Lower leg skin (tissue), 4 donors: ENCODE measurements at regions not wholly inside any gene's neighbourhood (a gene's known extent, or its start where the extent isn't known, plus 50 kb on each side); places are given as distances from the start of the nearest gene placed in this dataset.

Experiments used
- DNase-seq, 2 donors: peaks; one replicate each; pipeline ENCODE4 v3.0.0-alpha.2; 2019; ENCODE audit warnings: low spot score in 2 of 2
- H3K4me3 ChIP-seq: fragments of 200-600 bp; sonication (generic); 2 replicates; pipeline ENCODE4 v1.5.1; 2017; ENCODE audit warnings: mild to moderate bottlenecking, low read depth; ENCODE audit not compliant: poor library complexity, severe bottlenecking
- POLR2A ChIP-seq, 2 donors: fragments of 450-650 bp; IDR thresholded peaks; one replicate each; pipeline ENCODE4 v1.6.1; 2016 to 2017; ENCODE audit warnings: antibody characterized with exemption in 2 of 2, mild to moderate bottlenecking in 1 of 2, moderate library complexity in 1 of 2
- WGBS, 2 donors: methylation state at CpG; one replicate each; pipeline ENCODE4 v1.1.5; 2018; 5-methylcytosine and 5-hydroxymethylcytosine counted together
- intact Hi-C: fragments of 100-400 bp; cut with DNase I; formaldehyde crosslinking; loops from one replicate; pipeline ENCODE4 v1.15.0; 2023; ENCODE audit warnings: low total_unique reads
- TF ChIP-seq, protein P1 (sequence below), 3 donors: fragments of 450-650 bp; IDR thresholded peaks; one replicate each; pipeline ENCODE4 v1.5.1; 2016; ENCODE audit warnings: antibody characterized with exemption in 3 of 3, mild to moderate bottlenecking in 3 of 3, moderate library complexity in 2 of 3

DNA sequence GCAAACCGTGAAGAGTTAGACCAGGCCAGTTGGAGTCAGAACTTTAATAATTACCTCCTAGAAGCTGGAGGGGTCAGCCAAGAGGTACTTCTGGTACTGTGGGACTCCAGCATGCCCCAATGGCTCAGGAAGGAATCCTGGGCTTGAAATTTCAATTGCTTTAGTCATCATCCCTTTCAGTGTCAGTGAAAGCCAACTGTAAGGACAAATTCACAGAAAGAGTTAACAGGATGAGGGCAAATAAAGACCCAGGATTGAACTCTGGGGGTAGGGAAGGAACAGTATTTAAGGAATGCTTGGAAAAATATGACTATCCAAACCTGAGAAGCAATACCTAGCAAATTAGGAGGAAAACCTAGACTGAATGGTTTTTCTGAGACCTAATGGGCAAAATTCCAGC, 735.1 kb upstream of the MARCKS start:
- no peak for DNase-seq
- 72 to 75% methylated on average over 1 of the region's 1 CpG for WGBS, 2 donors
- intact Hi-C loops, result no loop called here
- TF ChIP-seq, protein P1, sequence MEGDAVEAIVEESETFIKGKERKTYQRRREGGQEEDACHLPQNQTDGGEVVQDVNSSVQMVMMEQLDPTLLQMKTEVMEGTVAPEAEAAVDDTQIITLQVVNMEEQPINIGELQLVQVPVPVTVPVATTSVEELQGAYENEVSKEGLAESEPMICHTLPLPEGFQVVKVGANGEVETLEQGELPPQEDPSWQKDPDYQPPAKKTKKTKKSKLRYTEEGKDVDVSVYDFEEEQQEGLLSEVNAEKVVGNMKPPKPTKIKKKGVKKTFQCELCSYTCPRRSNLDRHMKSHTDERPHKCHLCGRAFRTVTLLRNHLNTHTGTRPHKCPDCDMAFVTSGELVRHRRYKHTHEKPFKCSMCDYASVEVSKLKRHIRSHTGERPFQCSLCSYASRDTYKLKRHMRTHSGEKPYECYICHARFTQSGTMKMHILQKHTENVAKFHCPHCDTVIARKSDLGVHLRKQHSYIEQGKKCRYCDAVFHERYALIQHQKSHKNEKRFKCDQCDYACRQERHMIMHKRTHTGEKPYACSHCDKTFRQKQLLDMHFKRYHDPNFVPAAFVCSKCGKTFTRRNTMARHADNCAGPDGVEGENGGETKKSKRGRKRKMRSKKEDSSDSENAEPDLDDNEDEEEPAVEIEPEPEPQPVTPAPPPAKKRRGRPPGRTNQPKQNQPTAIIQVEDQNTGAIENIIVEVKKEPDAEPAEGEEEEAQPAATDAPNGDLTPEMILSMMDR (IDR thresholded peaks at IDR 0.05), result no peak
- no peak for TF ChIP-seq POLR2A (IDR thresholded peaks at IDR 0.05)
- H3K4me3 ChIP-seq, result no peak overlapping the region

- intact Hi-C loops, result no loop called here
- no peak for DNase-seq
- no peak overlapping the region for H3K4me3 ChIP-seq
- TF ChIP-seq POLR2A (IDR thresholded peaks at IDR 0.05), result no peak
- TF ChIP-seq, protein P1 (IDR thresholded peaks at IDR 0.05), result no peak
- 68 to 70% methylated on average over 2 of the region's 2 CpGs for WGBS, 2 donors
Observed at GRCh38 chr6:113125626-113126025, 731.5 kb upstream of the MARCKS start.

DNA sequence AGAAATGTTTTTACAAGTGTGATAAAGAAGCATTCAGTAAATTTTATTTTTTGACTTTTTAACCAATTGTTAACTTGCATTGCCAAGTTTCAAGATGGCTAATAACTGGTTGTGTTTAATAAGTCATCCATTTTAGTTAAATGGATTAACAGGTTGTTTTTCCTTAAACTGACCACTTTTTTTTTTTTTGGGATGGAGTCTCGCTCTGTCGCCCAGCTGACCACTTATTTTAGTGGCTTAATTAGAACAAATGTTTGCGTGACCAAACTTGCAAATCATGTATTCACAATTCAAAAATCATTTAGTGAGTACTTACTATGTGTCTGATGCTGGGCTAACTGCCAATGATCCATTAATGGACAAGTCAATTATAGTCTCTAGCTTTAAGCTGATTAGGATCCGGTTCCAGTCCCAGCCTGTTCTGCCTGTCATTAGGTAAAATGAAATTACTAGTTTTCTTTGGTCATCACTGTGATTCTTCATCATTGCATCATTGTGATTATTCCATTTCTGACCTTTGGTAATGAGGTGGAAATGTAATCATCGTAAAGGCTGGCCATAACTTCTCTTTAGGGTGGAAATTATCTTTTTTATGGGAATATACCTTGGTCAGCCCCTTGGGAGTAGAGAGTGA, 729.2 kb upstream of the MARCKS start:
- intact Hi-C loops, result no loop called here
- no peak overlapping the region for H3K4me3 ChIP-seq
- WGBS, 2 donors, result 92 to 93% methylated on average over 5 of the region's 5 CpGs
- TF ChIP-seq, protein P1 (IDR thresholded peaks at IDR 0.05), result no peak
- TF ChIP-seq POLR2A (IDR thresholded peaks at IDR 0.05), result no peak
- no peak for DNase-seq

GRCh38 chr6:113128661-113129060, 728.5 kb upstream of the MARCKS start:
- H3K4me3 ChIP-seq, result no peak overlapping the region
- WGBS, 2 donors, result 68 to 81% methylated on average over 3 of the region's 3 CpGs
- intact Hi-C loops, result no loop called here
- TF ChIP-seq, protein P1 (IDR thresholded peaks at IDR 0.05), result no peak
- no peak for DNase-seq

GRCh38 chr6:113129991-113130390, 727.2 kb upstream of the MARCKS start:
- intact Hi-C loops, result no loop called here
- TF ChIP-seq, protein P1 (IDR thresholded peaks at IDR 0.05), result no peak
- TF ChIP-seq POLR2A (IDR thresholded peaks at IDR 0.05), result no peak
- no peak for DNase-seq
- WGBS, 2 donors, result 73 to 86% methylated on average over 2 of the region's 2 CpGs
- no peak overlapping the region for H3K4me3 ChIP-seq

DNA sequence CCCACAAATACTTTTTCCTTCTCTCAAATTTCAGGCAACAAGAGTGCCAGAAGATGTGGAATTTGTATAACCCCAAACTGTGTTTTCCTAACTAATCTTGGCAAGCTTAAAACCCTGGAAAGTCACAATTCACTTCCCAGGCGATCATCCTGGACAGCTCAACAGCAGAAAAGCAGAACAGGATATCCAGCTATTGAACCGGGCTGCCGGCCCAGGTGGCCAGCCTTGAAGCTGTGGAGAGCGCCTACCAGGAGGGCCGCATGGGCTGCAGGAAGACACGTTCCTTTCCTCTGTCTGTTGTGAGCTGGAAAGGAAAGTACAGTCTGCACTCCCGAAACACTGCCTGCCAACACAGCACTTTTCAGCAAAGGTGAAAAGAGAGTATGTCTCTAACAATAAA, 719.7 kb upstream of the MARCKS start:
- DNase-seq, result no peak
- TF ChIP-seq, protein P1 (IDR thresholded peaks at IDR 0.05), result no peak
- no peak for TF ChIP-seq POLR2A (IDR thresholded peaks at IDR 0.05)
- intact Hi-C loops, result no loop called here
- 57 to 61% methylated on average over 7 of the region's 7 CpGs for WGBS, 2 donors
- no peak overlapping the region for H3K4me3 ChIP-seq
